ENCODE measurements at regions not wholly inside any gene's neighbourhood (a gene's known extent, or its start where the extent isn't known, plus 50 kb on each side); places are given as distances from the start of the nearest gene placed in this dataset.

GRCh38 chr6:170102038-170102437 lies 188.8 kb downstream of the DLL1 start:
- DNase-seq (ENCODE audit: low spot score) = no peak
- Mint-ChIP-seq H3K4me1 (peaks cover 12% of the 10 kb centered on the region), H3K27ac (no peak overlapping the region), H3K27me3 (ENCODE audit: low read depth) (no peaks in the 10 kb centered on the region; the same call in 1 of the 2 replicates), H3K36me3 (peaks cover 9% of the 10 kb centered on the region), H3K9me3 (peaks cover 19% of the 10 kb centered on the region), H3K4me3 (no peak overlapping the region)
- ChIA-PET POLR2A (no interaction called here), CTCF (no interaction called here)
- ATAC-seq = no peak
- TF ChIP-seq ZNF317 (CRISPR knock-in tag; IDR thresholded peaks at IDR 0.05; ENCODE audit: borderline replicate concordance, low read depth) = no peak
- no peak for TF ChIP-seq ZNF512 (CRISPR knock-in tag; IDR thresholded peaks at IDR 0.05; ENCODE audit: borderline replicate concordance)
- no peak for TF ChIP-seq ZBTB43 (CRISPR knock-in tag; IDR thresholded peaks at IDR 0.05)
- no peak for TF ChIP-seq NFE2L1 (CRISPR knock-in tag; IDR thresholded peaks at IDR 0.05)
- no peak for TF ChIP-seq E2F5 (CRISPR knock-in tag; IDR thresholded peaks at IDR 0.05)
- TF ChIP-seq AFF4 (CRISPR knock-in tag; IDR thresholded peaks at IDR 0.05; ENCODE audit: borderline replicate concordance) = no peak
- TF ChIP-seq IRF1 (CRISPR knock-in tag; IDR thresholded peaks at IDR 0.05) = no peak
- no peak for TF ChIP-seq CDX4 (CRISPR knock-in tag; IDR thresholded peaks at IDR 0.05; ENCODE audit: borderline replicate concordance)

GRCh38 chr6:170101281-170102035 lies 189.4 kb downstream of the DLL1 start:
- Mint-ChIP-seq H3K4me1 (peaks cover 13% of the 10 kb centered on the region), H3K9me3 (peaks cover 19% of the 10 kb centered on the region), H3K36me3 (peaks cover 9% of the 10 kb centered on the region), H3K27me3 (ENCODE audit: low read depth) (no peaks in the 10 kb centered on the region; the same call in 1 of the 2 replicates), H3K4me3 (no peak overlapping the region), H3K27ac (no peak overlapping the region)
- ChIA-PET CTCF (no interaction called here), POLR2A (no interaction called here)
- TF ChIP-seq ATF1 (CRISPR knock-in tag; IDR thresholded peaks at IDR 0.05) (no peak), NFYB (CRISPR knock-in tag; conservative IDR thresholded peaks at IDR 0.05; ENCODE audit: low read depth) (no peak), GTF2I (CRISPR knock-in tag; conservative IDR thresholded peaks at IDR 0.05) (no peak), ZNF416 (CRISPR knock-in tag; IDR thresholded peaks at IDR 0.05) (no peak), RELA (CRISPR knock-in tag; IDR thresholded peaks at IDR 0.05; ENCODE audit: borderline replicate concordance) (no peak), SMAD3 (CRISPR knock-in tag; IDR thresholded peaks at IDR 0.05; ENCODE audit: borderline replicate concordance) (no peak)
- DNase-seq (ENCODE audit: low spot score) (no peak), ATAC-seq (no peak)

All from WTC11 (cell line).